GM13977 (cell line): ENCODE measurements at regions not wholly inside any gene's neighbourhood (a gene's known extent, or its start where the extent isn't known, plus 50 kb on each side); places are given as distances from the start of the nearest gene placed in this dataset.

Experiments
- DNase-seq: peaks from one replicate; pipeline ENCODE4 v3.0.0; 2012; ENCODE audit warnings: low spot score
- CTCF ChIP-seq: IDR thresholded peaks from 2 replicates; pipeline ENCODE4 v1.5.1; 2012; ENCODE audit warnings: mild to moderate bottlenecking, control low read depth; ENCODE audit not compliant: insufficient read depth; ENCODE audit errors: extremely low read depth, missing control alignments
- in situ Hi-C: fragments of 300-500 bp; cut with MboI; formaldehyde crosslinking; loops from one replicate; pipeline ENCODE4 v1.12.0; 2022; ENCODE audit warnings: low sequenced_read_pairs, low pct_unique_long_range_greater_than_20kb, mixed read lengths, inconsistent platforms; ENCODE audit not compliant: unreplicated experiment

GRCh38 chr20:22350624-22351023, 233.7 kb downstream of the FOXA2 start:
- in situ Hi-C loops = no loop called here
- TF ChIP-seq CTCF = no peak
- DNase-seq = no peak

- in situ Hi-C loops = loop anchor here (25.0 kb wide), 1 partner anchor 239 kb away; the partner anchor contains the start of gene FOXA2
- no peak for TF ChIP-seq CTCF
- DNase-seq = no peak
These were observed 236.4 kb downstream of the FOXA2 start for GRCh38 chr20:22348010-22348409.

- no peak for DNase-seq
- in situ Hi-C loops = loop anchor here (25.0 kb wide), 1 partner anchor 241 kb away; the partner anchor contains the start of gene FOXA2
- no peak for TF ChIP-seq CTCF
These were observed 237.7 kb downstream of the FOXA2 start for GRCh38 chr20:22346716-22347115.

DNA sequence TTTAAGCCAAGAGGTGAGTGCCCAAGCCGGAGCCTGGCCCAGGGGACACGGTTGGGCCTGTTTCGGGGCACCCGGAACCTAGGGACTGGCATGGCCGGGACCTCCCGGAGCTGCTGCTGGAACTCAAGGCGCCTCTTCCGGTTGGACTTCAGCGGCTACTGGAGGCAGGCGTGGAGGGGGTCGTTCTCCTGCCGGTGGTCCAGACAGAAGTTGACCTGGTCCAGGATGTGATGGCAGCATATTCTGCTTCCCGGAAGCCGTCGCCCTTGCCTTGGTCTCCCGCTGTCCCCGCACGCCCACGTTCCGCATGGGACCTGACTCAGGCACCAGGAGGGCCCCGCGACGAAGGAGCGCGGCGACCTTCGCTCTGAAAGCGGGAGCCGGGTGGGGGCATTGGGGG, 240.8 kb downstream of the FOXA2 start:
- in situ Hi-C loops = loop anchor here (25.0 kb wide), 1 partner anchor 244 kb away; the partner anchor contains the start of gene FOXA2
- DNase-seq = no peak
- TF ChIP-seq CTCF = no peak

DNA sequence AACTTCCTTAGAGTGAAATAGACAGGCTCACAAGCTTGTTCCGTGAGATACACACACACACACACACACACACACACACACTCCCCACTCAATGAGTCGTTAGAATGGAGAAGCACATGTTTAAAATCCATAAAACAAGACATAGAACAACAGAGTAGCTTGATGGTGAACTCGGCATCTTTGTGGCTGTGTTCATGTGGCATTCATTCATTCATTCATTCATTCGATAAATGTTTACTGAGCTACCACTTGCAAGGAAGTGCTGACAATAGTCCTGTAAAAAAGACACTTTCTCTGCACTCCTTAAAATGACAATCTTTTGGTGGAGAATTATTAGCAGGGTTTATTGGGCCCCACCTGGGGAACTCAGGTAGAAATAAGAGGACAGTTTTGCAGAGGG, 242.0 kb downstream of the FOXA2 start:
- TF ChIP-seq CTCF = no peak
- in situ Hi-C loops = loop anchor here (25.0 kb wide), 1 partner anchor 245 kb away; the partner anchor contains the start of gene FOXA2
- no peak for DNase-seq

GRCh38 chr20:22341508-22341907, 242.9 kb downstream of the FOXA2 start:
- DNase-seq = no peak
- TF ChIP-seq CTCF = no peak
- in situ Hi-C loops = loop anchor here (25.0 kb wide), 1 partner anchor 246 kb away; the partner anchor contains the start of gene FOXA2

GRCh38 chr20:22339946-22340345, 244.4 kb downstream of the FOXA2 start:
- DNase-seq = no peak
- TF ChIP-seq CTCF = no peak
- in situ Hi-C loops = loop anchor here (10.0 to 25.0 kb wide), 2 partner anchors 247 to 335 kb away; partner anchors contain the start of gene FOXA2
